VCaP (cell line): ENCODE measurements at regions not wholly inside any gene's neighbourhood (a gene's known extent, or its start where the extent isn't known, plus 50 kb on each side); places are given as distances from the start of the nearest gene placed in this dataset.

Source experiments
- H3K27ac ChIP-seq: fragments of 450-650 bp; 2 replicates; pipeline ENCODE4 v1.5.1; 2017
- CTCF ChIP-seq: fragments of 450-650 bp; conservative IDR thresholded peaks from 2 replicates; pipeline ENCODE4 v1.5.1; 2017; ENCODE audit warnings: mild to moderate bottlenecking, moderate library complexity

- TF ChIP-seq CTCF = no peak
- no peak overlapping the region for H3K27ac ChIP-seq
Measured at GRCh38 chr2:145677371-145677770, 1157.5 kb upstream of the ZEB2 start.

GRCh38 chr2:145674705-145675104 is 1154.8 kb upstream of the ZEB2 start:
- TF ChIP-seq CTCF = no peak
- H3K27ac ChIP-seq = no peak overlapping the region

- no peak overlapping the region for H3K27ac ChIP-seq
- no peak for TF ChIP-seq CTCF
Measured at GRCh38 chr2:145669301-145669700, 1149.4 kb upstream of the ZEB2 start.

GRCh38 chr2:145666552-145666951 is 1146.6 kb upstream of the ZEB2 start:
- no peak overlapping the region for H3K27ac ChIP-seq
- no peak for TF ChIP-seq CTCF

- no peak overlapping the region for H3K27ac ChIP-seq
- no peak for TF ChIP-seq CTCF
Measured at GRCh38 chr2:145657265-145657664, 1137.3 kb upstream of the ZEB2 start.

- TF ChIP-seq CTCF = no peak
- no peak overlapping the region for H3K27ac ChIP-seq
Measured at GRCh38 chr2:145655165-145655765, 1135.3 kb upstream of the ZEB2 start.

- H3K27ac ChIP-seq = no peak overlapping the region
- no peak for TF ChIP-seq CTCF
Measured at GRCh38 chr2:145654746-145655145, 1134.8 kb upstream of the ZEB2 start.
